ENCODE measurements at regions not wholly inside any gene's neighbourhood (a gene's known extent, or its start where the extent isn't known, plus 50 kb on each side); places are given as distances from the start of the nearest gene placed in this dataset.

- DNase-seq (ENCODE audit: low spot score) = no peak
- CTCF ChIA-PET = interaction anchor here (0.6 to 0.7 kb wide), 2 partner anchors 409 to 445 kb away, joined by 3 read pairs; no protein-coding TSS in a partner anchor
- POLR2A ChIA-PET (ENCODE audit: low non-redundant PET) = no interaction called here
Measured at GRCh38 chr12:78584695-78585094, 279.9 kb upstream of the SYT1 start.

GRCh38 chr12:78585132-78585531, 279.4 kb upstream of the SYT1 start:
- no peak for DNase-seq (ENCODE audit: low spot score)
- CTCF ChIA-PET = interaction anchor here (0.6 kb wide), 1 partner anchor 11 kb away, joined by 3 read pairs; no protein-coding TSS in a partner anchor
- POLR2A ChIA-PET (ENCODE audit: low non-redundant PET) = no interaction called here
- no peak for TF ChIP-seq CTCF (conservative IDR thresholded peaks at IDR 0.05; ENCODE audit: low read depth)
- no peak overlapping the region for H3K27ac ChIP-seq

More at GRCh38 chr12:78584695-78585094, 279.9 kb upstream of the SYT1 start:
- no peak for TF ChIP-seq CTCF (conservative IDR thresholded peaks at IDR 0.05; ENCODE audit: low read depth)
- H3K27ac ChIP-seq = no peak overlapping the region

GRCh38 chr12:78586790-78587189, 277.8 kb upstream of the SYT1 start:
- no peak overlapping the region for H3K27ac ChIP-seq
- POLR2A ChIA-PET (ENCODE audit: low non-redundant PET) = no interaction called here
- no peak for TF ChIP-seq CTCF (conservative IDR thresholded peaks at IDR 0.05; ENCODE audit: low read depth)
- CTCF ChIA-PET = no interaction called here
- no peak for DNase-seq (ENCODE audit: low spot score)

GRCh38 chr12:78599366-78599765, 265.2 kb upstream of the SYT1 start:
- CTCF ChIA-PET = no interaction called here
- POLR2A ChIA-PET (ENCODE audit: low non-redundant PET) = no interaction called here
- DNase-seq (ENCODE audit: low spot score) = no peak
- no peak overlapping the region for H3K27ac ChIP-seq
- no peak for TF ChIP-seq CTCF (conservative IDR thresholded peaks at IDR 0.05; ENCODE audit: low read depth)

GRCh38 chr12:78600541-78600940, 264.0 kb upstream of the SYT1 start:
- DNase-seq (ENCODE audit: low spot score) = no peak
- POLR2A ChIA-PET (ENCODE audit: low non-redundant PET) = no interaction called here
- CTCF ChIA-PET = no interaction called here
- no peak overlapping the region for H3K27ac ChIP-seq
- no peak for TF ChIP-seq CTCF (conservative IDR thresholded peaks at IDR 0.05; ENCODE audit: low read depth)

GRCh38 chr12:78611504-78611903, 253.1 kb upstream of the SYT1 start:
- CTCF ChIA-PET = no interaction called here
- no peak for DNase-seq (ENCODE audit: low spot score)
- H3K27ac ChIP-seq = no peak overlapping the region
- POLR2A ChIA-PET (ENCODE audit: low non-redundant PET) = no interaction called here
- TF ChIP-seq CTCF (conservative IDR thresholded peaks at IDR 0.05; ENCODE audit: low read depth) = no peak

GRCh38 chr12:78612190-78612589, 252.4 kb upstream of the SYT1 start:
- no peak for DNase-seq (ENCODE audit: low spot score)
- no peak overlapping the region for H3K27ac ChIP-seq
- ChIA-PET POLR2A (ENCODE audit: low non-redundant PET) (no interaction called here), CTCF (no interaction called here)
- TF ChIP-seq CTCF (conservative IDR thresholded peaks at IDR 0.05; ENCODE audit: low read depth) = no peak

Measured in RWPE1 (cell line).